HEK293 (cell line): ENCODE measurements at regions not wholly inside any gene's neighbourhood (a gene's known extent, or its start where the extent isn't known, plus 50 kb on each side); places are given as distances from the start of the nearest gene placed in this dataset.

ENCODE experiments used
- YY1 ChIP-seq: fragments of 450-650 bp; formaldehyde crosslinking; IDR thresholded peaks from 2 replicates; pipeline ENCODE4 v1.5.1; 2018; ENCODE audit warnings: missing biosample characterization, missing genetic modification characterization
- ZEB2 ChIP-seq: fragments of 450-650 bp; formaldehyde crosslinking; IDR thresholded peaks from 2 replicates; pipeline ENCODE4 v1.5.1; 2016; ENCODE audit warnings: missing biosample characterization, missing genetic modification characterization
- ZNF324 ChIP-seq: fragments of 450-650 bp; formaldehyde crosslinking; IDR thresholded peaks from 2 replicates; pipeline ENCODE4 v1.5.1; 2016; ENCODE audit warnings: missing biosample characterization, missing genetic modification characterization
- ZNF350 ChIP-seq: fragments of 450-650 bp; formaldehyde crosslinking; IDR thresholded peaks from 2 replicates; pipeline ENCODE4 v1.5.0; 2017; ENCODE audit warnings: missing biosample characterization, mild to moderate bottlenecking, missing genetic modification characterization
- ZNF37A ChIP-seq: fragments of 450-650 bp; IDR thresholded peaks from 2 replicates; pipeline ENCODE4 v1.5.1; 2018; ENCODE audit warnings: missing biosample characterization, missing genetic modification characterization
- ZNF660 ChIP-seq: fragments of 450-650 bp; IDR thresholded peaks from 2 replicates; pipeline ENCODE4 v1.5.1; 2018; ENCODE audit warnings: missing biosample characterization, mild to moderate bottlenecking, missing genetic modification characterization
- ZNF664 ChIP-seq: fragments of 450-650 bp; formaldehyde crosslinking; IDR thresholded peaks from 2 replicates; pipeline ENCODE4 v1.5.1; 2016; ENCODE audit warnings: missing biosample characterization, missing genetic modification characterization
- ZNF76 ChIP-seq: fragments of 450-650 bp; formaldehyde crosslinking; IDR thresholded peaks from 2 replicates; pipeline ENCODE4; 2016; ENCODE audit warnings: low read depth, missing biosample characterization, missing genetic modification characterization, borderline replicate concordance
- ZNF768 ChIP-seq: fragments of 450-650 bp; formaldehyde crosslinking; IDR thresholded peaks from 2 replicates; pipeline ENCODE4 v1.5.1; 2018; ENCODE audit warnings: missing biosample characterization, mild to moderate bottlenecking, missing genetic modification characterization
- TF ChIP-seq, protein P1 (sequence below): fragments of 450-650 bp; formaldehyde crosslinking; IDR thresholded peaks from 2 replicates; pipeline ENCODE4 v1.5.1; 2017; ENCODE audit warnings: missing biosample characterization, mild to moderate bottlenecking, missing genetic modification characterization, moderate library complexity
- TF ChIP-seq, protein P2 (sequence below): fragments of 450-650 bp; IDR thresholded peaks from 2 replicates; pipeline ENCODE4 v1.5.1; 2018; ENCODE audit warnings: missing biosample characterization, mild to moderate bottlenecking, missing genetic modification characterization
- TF ChIP-seq, protein P3 (sequence below): fragments of 450-650 bp; formaldehyde crosslinking; IDR thresholded peaks from 2 replicates; pipeline ENCODE4 v1.5.1; 2016; ENCODE audit warnings: missing biosample characterization, missing genetic modification characterization
- TF ChIP-seq, protein P4 (sequence below): fragments of 450-650 bp; formaldehyde crosslinking; IDR thresholded peaks from 2 replicates; pipeline ENCODE4 v1.5.1; 2016; ENCODE audit warnings: missing biosample characterization, missing genetic modification characterization
- TF ChIP-seq, protein P5 (sequence below): fragments of 450-650 bp; formaldehyde crosslinking; IDR thresholded peaks from 2 replicates; pipeline ENCODE4 v1.5.1; 2016; ENCODE audit warnings: missing biosample characterization, missing genetic modification characterization

DNA sequence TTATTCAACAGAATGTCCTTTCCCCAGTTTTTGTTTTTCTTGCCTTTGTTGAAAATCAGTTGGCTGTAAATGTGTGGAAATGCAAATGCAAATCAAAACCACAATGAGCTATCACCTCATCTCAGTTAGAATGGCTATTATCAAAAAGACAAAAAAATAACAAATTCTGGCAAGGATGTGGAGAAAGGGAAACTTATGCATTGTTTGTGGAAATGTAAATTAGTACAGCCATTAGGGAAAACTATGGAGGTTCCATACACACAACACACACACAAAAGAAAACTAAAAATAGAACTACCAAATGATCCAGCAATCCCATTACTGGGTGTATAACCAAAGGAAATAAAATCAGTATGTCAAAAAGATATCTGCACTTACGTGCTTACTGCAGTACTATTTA is 518.8 kb upstream of the ATXN7L3B start:
- TF ChIP-seq, protein P1, sequence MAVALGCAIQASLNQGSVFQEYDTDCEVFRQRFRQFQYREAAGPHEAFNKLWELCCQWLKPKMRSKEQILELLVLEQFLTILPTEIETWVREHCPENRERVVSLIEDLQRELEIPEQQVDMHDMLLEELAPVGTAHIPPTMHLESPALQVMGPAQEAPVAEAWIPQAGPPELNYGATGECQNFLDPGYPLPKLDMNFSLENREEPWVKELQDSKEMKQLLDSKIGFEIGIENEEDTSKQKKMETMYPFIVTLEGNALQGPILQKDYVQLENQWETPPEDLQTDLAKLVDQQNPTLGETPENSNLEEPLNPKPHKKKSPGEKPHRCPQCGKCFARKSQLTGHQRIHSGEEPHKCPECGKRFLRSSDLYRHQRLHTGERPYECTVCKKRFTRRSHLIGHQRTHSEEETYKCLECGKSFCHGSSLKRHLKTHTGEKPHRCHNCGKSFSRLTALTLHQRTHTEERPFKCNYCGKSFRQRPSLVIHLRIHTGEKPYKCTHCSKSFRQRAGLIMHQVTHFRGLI, result no peak
- no peak for TF ChIP-seq ZEB2 (tag by site-specific recombination)
- TF ChIP-seq ZNF664, result no peak
- TF ChIP-seq ZNF76 (tag by site-specific recombination), result no peak
- no peak for TF ChIP-seq ZNF660 (tag by site-specific recombination)
- no peak for TF ChIP-seq ZNF350
- TF ChIP-seq ZNF37A (tag by site-specific recombination), result no peak
- TF ChIP-seq, protein P2, sequence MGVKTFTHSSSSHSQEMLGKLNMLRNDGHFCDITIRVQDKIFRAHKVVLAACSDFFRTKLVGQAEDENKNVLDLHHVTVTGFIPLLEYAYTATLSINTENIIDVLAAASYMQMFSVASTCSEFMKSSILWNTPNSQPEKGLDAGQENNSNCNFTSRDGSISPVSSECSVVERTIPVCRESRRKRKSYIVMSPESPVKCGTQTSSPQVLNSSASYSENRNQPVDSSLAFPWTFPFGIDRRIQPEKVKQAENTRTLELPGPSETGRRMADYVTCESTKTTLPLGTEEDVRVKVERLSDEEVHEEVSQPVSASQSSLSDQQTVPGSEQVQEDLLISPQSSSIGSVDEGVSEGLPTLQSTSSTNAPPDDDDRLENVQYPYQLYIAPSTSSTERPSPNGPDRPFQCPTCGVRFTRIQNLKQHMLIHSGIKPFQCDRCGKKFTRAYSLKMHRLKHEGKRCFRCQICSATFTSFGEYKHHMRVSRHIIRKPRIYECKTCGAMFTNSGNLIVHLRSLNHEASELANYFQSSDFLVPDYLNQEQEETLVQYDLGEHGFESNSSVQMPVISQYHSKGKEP (tag by site-specific recombination), result no peak
- TF ChIP-seq, protein P3, sequence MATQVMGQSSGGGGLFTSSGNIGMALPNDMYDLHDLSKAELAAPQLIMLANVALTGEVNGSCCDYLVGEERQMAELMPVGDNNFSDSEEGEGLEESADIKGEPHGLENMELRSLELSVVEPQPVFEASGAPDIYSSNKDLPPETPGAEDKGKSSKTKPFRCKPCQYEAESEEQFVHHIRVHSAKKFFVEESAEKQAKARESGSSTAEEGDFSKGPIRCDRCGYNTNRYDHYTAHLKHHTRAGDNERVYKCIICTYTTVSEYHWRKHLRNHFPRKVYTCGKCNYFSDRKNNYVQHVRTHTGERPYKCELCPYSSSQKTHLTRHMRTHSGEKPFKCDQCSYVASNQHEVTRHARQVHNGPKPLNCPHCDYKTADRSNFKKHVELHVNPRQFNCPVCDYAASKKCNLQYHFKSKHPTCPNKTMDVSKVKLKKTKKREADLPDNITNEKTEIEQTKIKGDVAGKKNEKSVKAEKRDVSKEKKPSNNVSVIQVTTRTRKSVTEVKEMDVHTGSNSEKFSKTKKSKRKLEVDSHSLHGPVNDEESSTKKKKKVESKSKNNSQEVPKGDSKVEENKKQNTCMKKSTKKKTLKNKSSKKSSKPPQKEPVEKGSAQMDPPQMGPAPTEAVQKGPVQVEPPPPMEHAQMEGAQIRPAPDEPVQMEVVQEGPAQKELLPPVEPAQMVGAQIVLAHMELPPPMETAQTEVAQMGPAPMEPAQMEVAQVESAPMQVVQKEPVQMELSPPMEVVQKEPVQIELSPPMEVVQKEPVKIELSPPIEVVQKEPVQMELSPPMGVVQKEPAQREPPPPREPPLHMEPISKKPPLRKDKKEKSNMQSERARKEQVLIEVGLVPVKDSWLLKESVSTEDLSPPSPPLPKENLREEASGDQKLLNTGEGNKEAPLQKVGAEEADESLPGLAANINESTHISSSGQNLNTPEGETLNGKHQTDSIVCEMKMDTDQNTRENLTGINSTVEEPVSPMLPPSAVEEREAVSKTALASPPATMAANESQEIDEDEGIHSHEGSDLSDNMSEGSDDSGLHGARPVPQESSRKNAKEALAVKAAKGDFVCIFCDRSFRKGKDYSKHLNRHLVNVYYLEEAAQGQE, result no peak
- TF ChIP-seq, protein P4, sequence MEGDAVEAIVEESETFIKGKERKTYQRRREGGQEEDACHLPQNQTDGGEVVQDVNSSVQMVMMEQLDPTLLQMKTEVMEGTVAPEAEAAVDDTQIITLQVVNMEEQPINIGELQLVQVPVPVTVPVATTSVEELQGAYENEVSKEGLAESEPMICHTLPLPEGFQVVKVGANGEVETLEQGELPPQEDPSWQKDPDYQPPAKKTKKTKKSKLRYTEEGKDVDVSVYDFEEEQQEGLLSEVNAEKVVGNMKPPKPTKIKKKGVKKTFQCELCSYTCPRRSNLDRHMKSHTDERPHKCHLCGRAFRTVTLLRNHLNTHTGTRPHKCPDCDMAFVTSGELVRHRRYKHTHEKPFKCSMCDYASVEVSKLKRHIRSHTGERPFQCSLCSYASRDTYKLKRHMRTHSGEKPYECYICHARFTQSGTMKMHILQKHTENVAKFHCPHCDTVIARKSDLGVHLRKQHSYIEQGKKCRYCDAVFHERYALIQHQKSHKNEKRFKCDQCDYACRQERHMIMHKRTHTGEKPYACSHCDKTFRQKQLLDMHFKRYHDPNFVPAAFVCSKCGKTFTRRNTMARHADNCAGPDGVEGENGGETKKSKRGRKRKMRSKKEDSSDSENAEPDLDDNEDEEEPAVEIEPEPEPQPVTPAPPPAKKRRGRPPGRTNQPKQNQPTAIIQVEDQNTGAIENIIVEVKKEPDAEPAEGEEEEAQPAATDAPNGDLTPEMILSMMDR (tag by site-specific recombination), result no peak
- TF ChIP-seq, protein P5, sequence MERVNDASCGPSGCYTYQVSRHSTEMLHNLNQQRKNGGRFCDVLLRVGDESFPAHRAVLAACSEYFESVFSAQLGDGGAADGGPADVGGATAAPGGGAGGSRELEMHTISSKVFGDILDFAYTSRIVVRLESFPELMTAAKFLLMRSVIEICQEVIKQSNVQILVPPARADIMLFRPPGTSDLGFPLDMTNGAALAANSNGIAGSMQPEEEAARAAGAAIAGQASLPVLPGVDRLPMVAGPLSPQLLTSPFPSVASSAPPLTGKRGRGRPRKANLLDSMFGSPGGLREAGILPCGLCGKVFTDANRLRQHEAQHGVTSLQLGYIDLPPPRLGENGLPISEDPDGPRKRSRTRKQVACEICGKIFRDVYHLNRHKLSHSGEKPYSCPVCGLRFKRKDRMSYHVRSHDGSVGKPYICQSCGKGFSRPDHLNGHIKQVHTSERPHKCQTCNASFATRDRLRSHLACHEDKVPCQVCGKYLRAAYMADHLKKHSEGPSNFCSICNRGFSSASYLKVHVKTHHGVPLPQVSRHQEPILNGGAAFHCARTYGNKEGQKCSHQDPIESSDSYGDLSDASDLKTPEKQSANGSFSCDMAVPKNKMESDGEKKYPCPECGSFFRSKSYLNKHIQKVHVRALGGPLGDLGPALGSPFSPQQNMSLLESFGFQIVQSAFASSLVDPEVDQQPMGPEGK (tag by site-specific recombination), result no peak
- TF ChIP-seq YY1 (tag by site-specific recombination), result no peak
- no peak for TF ChIP-seq ZNF768 (tag by site-specific recombination)
- no peak for TF ChIP-seq ZNF324 (tag by site-specific recombination)
